Calu3 (cell line): ENCODE measurements at regions not wholly inside any gene's neighbourhood (a gene's known extent, or its start where the extent isn't known, plus 50 kb on each side); places are given as distances from the start of the nearest gene placed in this dataset.

ENCODE experiments used
- BruUV-seq: library from RNA; stranded (reverse); fragments of 400-500 nt; replicated peaks from 2 replicates; lab custom pipeline; 2021; lab: Mats Ljungman, UMichigan
- CTCF ChIA-PET: fragments of 300-600 bp; sonication (Branson Sonifier 250); formaldehyde crosslinking; loops from one replicate; lab custom pipeline; 2022; ENCODE audit warnings: antibody characterized with exemption; lab: Charles Lee
- DNase-seq: peaks from one replicate; pipeline ENCODE4 v3.0.0; 2022
- H3K27ac Mint-ChIP-seq: one replicate; pipeline ENCODE4 v1.8.0; 2022; ENCODE audit warnings: mixed read lengths; ENCODE audit not compliant: unreplicated experiment
- H3K27me3 Mint-ChIP-seq: one replicate; pipeline ENCODE4 v1.8.0; 2022; ENCODE audit warnings: mixed read lengths; ENCODE audit not compliant: unreplicated experiment
- H3K36me3 Mint-ChIP-seq: one replicate; pipeline ENCODE4 v1.8.0; 2022; ENCODE audit warnings: mild to moderate bottlenecking, moderate library complexity, mixed read lengths; ENCODE audit not compliant: insufficient read depth, unreplicated experiment
- H3K4me1 Mint-ChIP-seq: one replicate; pipeline ENCODE4 v1.8.0; 2022; ENCODE audit warnings: mild to moderate bottlenecking, low read depth, mixed read lengths; ENCODE audit not compliant: unreplicated experiment
- H3K4me3 Mint-ChIP-seq: one replicate; pipeline ENCODE4 v1.8.0; 2022; ENCODE audit warnings: mild to moderate bottlenecking, low read depth, moderate library complexity, mixed read lengths; ENCODE audit not compliant: unreplicated experiment
- H3K9me3 Mint-ChIP-seq: one replicate; pipeline ENCODE4 v1.8.0; 2022; ENCODE audit warnings: low read depth, mixed read lengths; ENCODE audit not compliant: unreplicated experiment
- CTCF ChIP-seq: fragments of 200-600 bp; IDR thresholded peaks from one replicate; pipeline ENCODE4 v1.8.0; 2022; ENCODE audit warnings: antibody characterized with exemption; ENCODE audit not compliant: unreplicated experiment
- intact Hi-C: fragments of 100-400 bp; cut with micrococcal nuclease; formaldehyde crosslinking; loops from one replicate; pipeline ENCODE4 v1.10.0; 2022; ENCODE audit not compliant: unreplicated experiment

GRCh38 chr4:15153662-15154061 lies 151.4 kb downstream of the CPEB2 start:
- Mint-ChIP-seq H3K36me3 (no peaks in the 10 kb centered on the region), H3K4me3 (no peak overlapping the region), H3K27me3 (no peaks in the 10 kb centered on the region), H3K4me1 (no peaks in the 10 kb centered on the region), H3K27ac (no peak overlapping the region), H3K9me3 (peaks cover 3% of the 10 kb centered on the region)
- no TSS peak for BruUV-seq
- CTCF ChIA-PET = no interaction called here
- no peak for DNase-seq
- TF ChIP-seq CTCF = no peak
- intact Hi-C loops = no loop called here

- DNase-seq = no peak
- Mint-ChIP-seq H3K9me3 (peaks cover 3% of the 10 kb centered on the region), H3K4me1 (no peaks in the 10 kb centered on the region), H3K36me3 (no peaks in the 10 kb centered on the region), H3K27ac (no peak overlapping the region), H3K4me3 (no peak overlapping the region), H3K27me3 (no peaks in the 10 kb centered on the region)
- CTCF ChIA-PET = interaction anchor here (0.5 to 0.6 kb wide), 2 partner anchors 159 to 663 kb away, joined by 3 read pairs; no protein-coding TSS in a partner anchor
- no TSS peak for BruUV-seq
- no peak for TF ChIP-seq CTCF
- intact Hi-C loops = no loop called here
Observed at GRCh38 chr4:15158406-15159091, 156.3 kb downstream of the CPEB2 start.

GRCh38 chr4:15159477-15160019 lies 157.3 kb downstream of the CPEB2 start:
- Mint-ChIP-seq H3K9me3 (peaks cover 3% of the 10 kb centered on the region), H3K4me3 (no peak overlapping the region), H3K4me1 (no peaks in the 10 kb centered on the region), H3K27ac (no peak overlapping the region), H3K27me3 (no peaks in the 10 kb centered on the region), H3K36me3 (no peaks in the 10 kb centered on the region)
- CTCF ChIA-PET = no interaction called here
- DNase-seq = no peak
- no peak for TF ChIP-seq CTCF
- BruUV-seq = no TSS peak
- intact Hi-C loops = loop anchor here (10.0 kb wide), 1 partner anchor 1505 kb away; no protein-coding TSS in a partner anchor

GRCh38 chr4:15161439-15161838 lies 159.2 kb downstream of the CPEB2 start:
- CTCF ChIA-PET = no interaction called here
- no TSS peak for BruUV-seq
- no peaks in the 10 kb centered on the region for H3K4me1 Mint-ChIP-seq
- no peak for DNase-seq
- no peak overlapping the region for H3K4me3 Mint-ChIP-seq
- peaks cover 3% of the 10 kb centered on the region for H3K9me3 Mint-ChIP-seq
- H3K27ac Mint-ChIP-seq = no peak overlapping the region
- no peak for TF ChIP-seq CTCF
- no peaks in the 10 kb centered on the region for H3K36me3 Mint-ChIP-seq
- H3K27me3 Mint-ChIP-seq = no peaks in the 10 kb centered on the region
- intact Hi-C loops = loop anchor here (10.0 kb wide), 1 partner anchor 1507 kb away; no protein-coding TSS in a partner anchor
